ENCODE measurements at regions not wholly inside any gene's neighbourhood (a gene's known extent, or its start where the extent isn't known, plus 50 kb on each side); places are given as distances from the start of the nearest gene placed in this dataset.

- no peaks in the 10 kb centered on the region for H3K9me3 ChIP-seq (ENCODE audit: control insufficient read depth in 1 of 2, low read length in 2 of 2)
- H3K27me3 ChIP-seq (ENCODE audit: low read depth, low read length), result no peaks in the 10 kb centered on the region
- H3K27ac ChIP-seq (ENCODE audit: low read length), result no peak overlapping the region
- no peaks in the 10 kb centered on the region for H3K4me1 ChIP-seq (ENCODE audit: control insufficient read depth in 1 of 2, insufficient read depth in 2 of 2, low read length in 2 of 2)
- no peaks in the 10 kb centered on the region for H3K36me3 ChIP-seq (ENCODE audit: control insufficient read depth in 1 of 2, insufficient read depth in 2 of 2, low read length in 2 of 2)
- no peak overlapping the region for H3K4me3 ChIP-seq (ENCODE audit: low read depth in 1 of 2, low read length in 2 of 2)
Observed at GRCh38 chr4:125104616-125105015, 210.1 kb upstream of the FAT4 start.

GRCh38 chr4:125101719-125102118 is 213.0 kb upstream of the FAT4 start:
- H3K9me3 ChIP-seq (ENCODE audit: control insufficient read depth in 1 of 2, low read length in 2 of 2), result no peaks in the 10 kb centered on the region
- no peaks in the 10 kb centered on the region for H3K27me3 ChIP-seq (ENCODE audit: low read depth, low read length)
- no peaks in the 10 kb centered on the region for H3K36me3 ChIP-seq (ENCODE audit: control insufficient read depth in 1 of 2, insufficient read depth in 2 of 2, low read length in 2 of 2)
- H3K4me3 ChIP-seq (ENCODE audit: low read depth in 1 of 2, low read length in 2 of 2), result no peak overlapping the region
- H3K4me1 ChIP-seq (ENCODE audit: control insufficient read depth in 1 of 2, insufficient read depth in 2 of 2, low read length in 2 of 2), result no peaks in the 10 kb centered on the region
- H3K27ac ChIP-seq (ENCODE audit: low read length), result no peak overlapping the region

GRCh38 chr4:125097729-125098128 is 217.0 kb upstream of the FAT4 start:
- Histone ChIP-seq H3K36me3 (ENCODE audit: control insufficient read depth in 1 of 2, insufficient read depth in 2 of 2, low read length in 2 of 2) (no peaks in the 10 kb centered on the region), H3K4me1 (ENCODE audit: control insufficient read depth in 1 of 2, insufficient read depth in 2 of 2, low read length in 2 of 2) (no peaks in the 10 kb centered on the region), H3K27ac (ENCODE audit: low read length) (no peak overlapping the region), H3K27me3 (ENCODE audit: low read depth, low read length) (no peaks in the 10 kb centered on the region), H3K4me3 (ENCODE audit: low read depth in 1 of 2, low read length in 2 of 2) (no peak overlapping the region), H3K9me3 (ENCODE audit: control insufficient read depth in 1 of 2, low read length in 2 of 2) (no peaks in the 10 kb centered on the region)

DNA sequence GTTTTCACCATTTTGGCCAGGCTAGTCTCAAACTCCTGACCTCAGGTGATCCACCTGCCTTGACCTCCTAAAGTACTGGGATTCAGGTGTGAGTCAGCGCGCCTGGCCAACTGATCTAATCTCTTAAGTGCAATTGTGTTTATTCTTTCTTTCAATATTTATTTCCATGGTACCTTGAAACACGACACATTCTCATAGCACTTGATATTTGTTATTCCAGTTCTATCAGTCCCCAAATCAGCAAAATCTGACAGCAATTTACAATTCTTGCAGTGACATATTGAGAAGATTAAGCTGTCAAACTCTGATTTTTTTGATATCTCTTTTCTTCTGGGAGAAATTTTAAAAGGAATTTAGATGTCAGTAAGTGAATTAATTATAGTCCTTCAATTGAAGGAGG is 218.1 kb upstream of the FAT4 start:
- H3K27me3 ChIP-seq (ENCODE audit: low read depth, low read length), result no peaks in the 10 kb centered on the region
- no peak overlapping the region for H3K27ac ChIP-seq (ENCODE audit: low read length)
- no peaks in the 10 kb centered on the region for H3K36me3 ChIP-seq (ENCODE audit: control insufficient read depth in 1 of 2, insufficient read depth in 2 of 2, low read length in 2 of 2)
- no peaks in the 10 kb centered on the region for H3K9me3 ChIP-seq (ENCODE audit: control insufficient read depth in 1 of 2, low read length in 2 of 2)
- no peak overlapping the region for H3K4me3 ChIP-seq (ENCODE audit: low read depth in 1 of 2, low read length in 2 of 2)
- H3K4me1 ChIP-seq (ENCODE audit: control insufficient read depth in 1 of 2, insufficient read depth in 2 of 2, low read length in 2 of 2), result no peaks in the 10 kb centered on the region

DNA sequence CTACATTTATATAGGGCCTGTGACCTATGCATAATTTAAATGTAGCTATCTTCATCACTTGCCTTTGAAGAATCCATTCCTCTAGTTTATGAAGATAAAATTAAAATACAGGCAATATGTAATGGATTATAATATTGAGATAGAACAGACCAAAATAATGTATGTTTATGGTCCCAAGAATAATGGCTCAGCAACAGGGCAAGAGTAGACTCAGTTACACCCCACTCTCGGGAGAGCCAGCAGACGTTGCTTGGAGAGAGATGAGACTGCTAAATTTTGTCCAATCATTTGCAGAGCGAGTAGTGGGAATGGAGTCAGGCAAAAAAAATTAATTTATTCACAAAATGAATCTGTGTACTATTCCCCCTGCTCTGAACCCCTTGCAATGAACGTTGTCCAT is 223.2 kb upstream of the FAT4 start:
- no peaks in the 10 kb centered on the region for H3K27me3 ChIP-seq (ENCODE audit: low read depth, low read length)
- no peaks in the 10 kb centered on the region for H3K9me3 ChIP-seq (ENCODE audit: control insufficient read depth in 1 of 2, low read length in 2 of 2)
- H3K27ac ChIP-seq (ENCODE audit: low read length), result no peak overlapping the region

DNA sequence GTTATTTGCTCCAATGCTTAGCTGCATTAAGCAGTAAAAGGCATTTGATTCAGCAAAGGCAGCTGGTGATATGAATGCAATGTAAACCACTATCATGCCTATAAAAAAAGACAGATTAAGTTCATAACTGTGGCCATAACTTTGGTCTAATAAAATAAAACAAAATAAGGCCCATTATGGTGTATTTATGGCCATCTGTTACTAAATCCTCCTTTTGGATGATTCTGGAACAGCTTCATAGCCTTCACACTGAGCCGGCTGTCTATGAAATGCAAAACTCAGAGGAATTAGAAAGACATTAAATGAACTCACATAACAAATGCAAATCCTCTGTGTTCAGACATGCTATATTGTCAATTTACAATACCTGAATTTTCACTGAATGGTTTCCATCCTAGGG is 223.7 kb upstream of the FAT4 start:
- no peak overlapping the region for H3K27ac ChIP-seq (ENCODE audit: low read length)
- no peaks in the 10 kb centered on the region for H3K36me3 ChIP-seq (ENCODE audit: control insufficient read depth in 1 of 2, insufficient read depth in 2 of 2, low read length in 2 of 2)
- H3K4me1 ChIP-seq (ENCODE audit: control insufficient read depth in 1 of 2, insufficient read depth in 2 of 2, low read length in 2 of 2), result no peaks in the 10 kb centered on the region
- no peaks in the 10 kb centered on the region for H3K27me3 ChIP-seq (ENCODE audit: low read depth, low read length)
- no peaks in the 10 kb centered on the region for H3K9me3 ChIP-seq (ENCODE audit: control insufficient read depth in 1 of 2, low read length in 2 of 2)
- no peak overlapping the region for H3K4me3 ChIP-seq (ENCODE audit: low read depth in 1 of 2, low read length in 2 of 2)

More for the DNA sequence above, 223.2 kb upstream of the FAT4 start:
- Histone ChIP-seq H3K4me1 (ENCODE audit: control insufficient read depth in 1 of 2, insufficient read depth in 2 of 2, low read length in 2 of 2) (no peaks in the 10 kb centered on the region), H3K36me3 (ENCODE audit: control insufficient read depth in 1 of 2, insufficient read depth in 2 of 2, low read length in 2 of 2) (no peaks in the 10 kb centered on the region), H3K4me3 (ENCODE audit: low read depth in 1 of 2, low read length in 2 of 2) (no peak overlapping the region)

DNA sequence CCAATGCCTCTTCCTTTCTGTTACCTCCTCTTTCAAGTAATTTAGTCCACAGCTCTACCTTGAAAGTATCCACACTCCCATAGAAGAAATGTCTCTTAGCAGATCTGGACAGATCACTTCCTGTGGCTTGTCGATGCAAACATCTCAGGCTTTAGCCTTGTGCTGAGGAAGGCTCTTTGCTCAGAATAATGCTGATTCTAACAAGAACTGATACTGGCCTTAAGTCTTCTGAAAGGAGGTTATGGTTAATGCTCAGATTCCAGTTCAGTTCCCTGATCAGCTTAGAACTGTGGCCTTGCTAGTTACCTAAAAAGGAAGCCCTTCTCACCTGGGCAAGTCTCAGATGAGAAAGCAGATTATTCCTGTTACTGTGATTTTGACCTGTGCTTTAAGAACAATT is 230.1 kb upstream of the FAT4 start:
- Histone ChIP-seq H3K9me3 (ENCODE audit: control insufficient read depth in 1 of 2, low read length in 2 of 2) (no peaks in the 10 kb centered on the region), H3K27ac (ENCODE audit: low read length) (no peak overlapping the region), H3K4me1 (ENCODE audit: control insufficient read depth in 1 of 2, insufficient read depth in 2 of 2, low read length in 2 of 2) (no peaks in the 10 kb centered on the region), H3K4me3 (ENCODE audit: low read depth in 1 of 2, low read length in 2 of 2) (no peak overlapping the region), H3K36me3 (ENCODE audit: control insufficient read depth in 1 of 2, insufficient read depth in 2 of 2, low read length in 2 of 2) (no peaks in the 10 kb centered on the region), H3K27me3 (ENCODE audit: low read depth, low read length) (no peaks in the 10 kb centered on the region)

DNA sequence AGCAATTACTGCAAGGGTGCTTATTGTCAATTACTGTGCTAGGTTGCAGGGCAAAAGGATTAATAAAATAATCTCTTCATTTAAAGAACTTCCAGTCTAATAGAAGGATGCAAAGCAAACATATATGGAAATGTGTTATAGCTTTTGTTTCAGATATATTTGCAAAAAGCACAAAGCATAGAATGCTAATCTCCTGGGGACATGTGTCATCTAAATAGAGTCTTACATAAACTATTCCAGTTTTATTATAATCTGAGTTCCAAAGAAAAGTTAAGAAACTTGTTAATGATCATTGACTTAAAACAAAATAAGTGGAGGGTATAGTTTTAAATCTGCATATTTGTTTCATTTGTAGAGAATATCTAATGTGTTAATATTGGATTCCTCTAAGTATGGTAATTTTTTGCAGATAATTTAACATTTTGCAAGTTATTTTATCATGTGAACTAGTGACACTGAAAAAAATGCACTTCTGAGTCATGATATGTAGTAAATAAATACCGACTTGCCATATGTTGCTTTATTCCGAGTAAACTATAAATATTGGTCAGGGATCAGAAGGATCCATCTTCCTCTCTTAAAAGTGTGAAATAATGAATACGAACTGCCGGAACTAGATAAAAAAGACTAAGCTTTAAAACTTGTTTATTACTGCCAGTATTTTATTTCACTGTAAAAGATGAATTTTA is 231.9 kb upstream of the FAT4 start:
- Histone ChIP-seq H3K4me1 (ENCODE audit: control insufficient read depth in 1 of 2, insufficient read depth in 2 of 2, low read length in 2 of 2) (no peaks in the 10 kb centered on the region), H3K27ac (ENCODE audit: low read length) (no peak overlapping the region), H3K27me3 (ENCODE audit: low read depth, low read length) (no peaks in the 10 kb centered on the region), H3K36me3 (ENCODE audit: control insufficient read depth in 1 of 2, insufficient read depth in 2 of 2, low read length in 2 of 2) (no peaks in the 10 kb centered on the region), H3K9me3 (ENCODE audit: control insufficient read depth in 1 of 2, low read length in 2 of 2) (no peaks in the 10 kb centered on the region), H3K4me3 (ENCODE audit: low read depth in 1 of 2, low read length in 2 of 2) (no peak overlapping the region)

GRCh38 chr4:125072269-125072668 is 242.5 kb upstream of the FAT4 start:
- no peaks in the 10 kb centered on the region for H3K27me3 ChIP-seq (ENCODE audit: low read depth, low read length)
- no peaks in the 10 kb centered on the region for H3K4me1 ChIP-seq (ENCODE audit: control insufficient read depth in 1 of 2, insufficient read depth in 2 of 2, low read length in 2 of 2)
- H3K9me3 ChIP-seq (ENCODE audit: control insufficient read depth in 1 of 2, low read length in 2 of 2), result no peaks in the 10 kb centered on the region
- H3K36me3 ChIP-seq (ENCODE audit: control insufficient read depth in 1 of 2, insufficient read depth in 2 of 2, low read length in 2 of 2), result no peaks in the 10 kb centered on the region
- H3K4me3 ChIP-seq (ENCODE audit: low read depth in 1 of 2, low read length in 2 of 2), result no peak overlapping the region
- H3K27ac ChIP-seq (ENCODE audit: low read length), result no peak overlapping the region

- Histone ChIP-seq H3K36me3 (ENCODE audit: control insufficient read depth in 1 of 2, insufficient read depth in 2 of 2, low read length in 2 of 2) (no peaks in the 10 kb centered on the region), H3K27me3 (ENCODE audit: low read depth, low read length) (no peaks in the 10 kb centered on the region), H3K4me1 (ENCODE audit: control insufficient read depth in 1 of 2, insufficient read depth in 2 of 2, low read length in 2 of 2) (no peaks in the 10 kb centered on the region), H3K4me3 (ENCODE audit: low read depth in 1 of 2, low read length in 2 of 2) (no peak overlapping the region), H3K27ac (ENCODE audit: low read length) (no peak overlapping the region), H3K9me3 (ENCODE audit: control insufficient read depth in 1 of 2, low read length in 2 of 2) (no peaks in the 10 kb centered on the region)
Observed at GRCh38 chr4:125070861-125071260, 243.9 kb upstream of the FAT4 start.

GRCh38 chr4:125062115-125063050 is 252.4 kb upstream of the FAT4 start:
- Histone ChIP-seq H3K4me3 (ENCODE audit: low read depth in 1 of 2, low read length in 2 of 2) (no peak overlapping the region), H3K36me3 (ENCODE audit: control insufficient read depth in 1 of 2, insufficient read depth in 2 of 2, low read length in 2 of 2) (no peaks in the 10 kb centered on the region), H3K9me3 (ENCODE audit: control insufficient read depth in 1 of 2, low read length in 2 of 2) (no peaks in the 10 kb centered on the region), H3K27me3 (ENCODE audit: low read depth, low read length) (no peaks in the 10 kb centered on the region), H3K4me1 (ENCODE audit: control insufficient read depth in 1 of 2, insufficient read depth in 2 of 2, low read length in 2 of 2) (no peaks in the 10 kb centered on the region), H3K27ac (ENCODE audit: low read length) (no peak overlapping the region)

Measured in muscle layer of duodenum (tissue), 2 donors.